ENCODE measurements at regions not wholly inside any gene's neighbourhood (a gene's known extent, or its start where the extent isn't known, plus 50 kb on each side); places are given as distances from the start of the nearest gene placed in this dataset.

- Histone ChIP-seq H2AFZ (ENCODE audit: low read depth, low read length) (no peak overlapping the region), H3K9ac (ENCODE audit: low read length) (no peak overlapping the region), H3K36me3 (ENCODE audit: insufficient read depth, low read length) (no peaks in the 10 kb centered on the region), H3K9me3 (ENCODE audit: low read length) (no peaks in the 10 kb centered on the region), H4K20me1 (ENCODE audit: insufficient read depth) (no peaks in the 10 kb centered on the region), H3K27ac (ENCODE audit: low read length) (no peak overlapping the region), H3K4me3 (ENCODE audit: low read length) (no peak overlapping the region), H3F3A (ENCODE audit: insufficient read depth, low read length, poor library complexity, severe bottlenecking) (no peaks in the 10 kb centered on the region), H3K4me2 (ENCODE audit: low read length) (no peak overlapping the region), H3K9me2 (ENCODE audit: insufficient read depth, low read length) (no peaks in the 10 kb centered on the region), H3K27me3 (ENCODE audit: insufficient read depth, low read depth, low read length) (no peaks in the 10 kb centered on the region), H3K79me2 (replicated peaks; ENCODE audit: insufficient read depth, low read length) (no peaks in the 10 kb centered on the region)
- TF ChIP-seq TAF1 (IDR thresholded peaks at IDR 0.05; ENCODE audit: low read depth), result no peak
- no peak for TF ChIP-seq EP300 (conservative IDR thresholded peaks at IDR 0.05; ENCODE audit: poor library complexity, severe bottlenecking)
- no peak for TF ChIP-seq RAD21 (conservative IDR thresholded peaks at IDR 0.05)
- TF ChIP-seq EZH2 (IDR thresholded peaks at IDR 0.05; ENCODE audit: borderline replicate concordance, insufficient read depth, low read length, poor library complexity, severe bottlenecking), result no peak
- TF ChIP-seq, protein P1, sequence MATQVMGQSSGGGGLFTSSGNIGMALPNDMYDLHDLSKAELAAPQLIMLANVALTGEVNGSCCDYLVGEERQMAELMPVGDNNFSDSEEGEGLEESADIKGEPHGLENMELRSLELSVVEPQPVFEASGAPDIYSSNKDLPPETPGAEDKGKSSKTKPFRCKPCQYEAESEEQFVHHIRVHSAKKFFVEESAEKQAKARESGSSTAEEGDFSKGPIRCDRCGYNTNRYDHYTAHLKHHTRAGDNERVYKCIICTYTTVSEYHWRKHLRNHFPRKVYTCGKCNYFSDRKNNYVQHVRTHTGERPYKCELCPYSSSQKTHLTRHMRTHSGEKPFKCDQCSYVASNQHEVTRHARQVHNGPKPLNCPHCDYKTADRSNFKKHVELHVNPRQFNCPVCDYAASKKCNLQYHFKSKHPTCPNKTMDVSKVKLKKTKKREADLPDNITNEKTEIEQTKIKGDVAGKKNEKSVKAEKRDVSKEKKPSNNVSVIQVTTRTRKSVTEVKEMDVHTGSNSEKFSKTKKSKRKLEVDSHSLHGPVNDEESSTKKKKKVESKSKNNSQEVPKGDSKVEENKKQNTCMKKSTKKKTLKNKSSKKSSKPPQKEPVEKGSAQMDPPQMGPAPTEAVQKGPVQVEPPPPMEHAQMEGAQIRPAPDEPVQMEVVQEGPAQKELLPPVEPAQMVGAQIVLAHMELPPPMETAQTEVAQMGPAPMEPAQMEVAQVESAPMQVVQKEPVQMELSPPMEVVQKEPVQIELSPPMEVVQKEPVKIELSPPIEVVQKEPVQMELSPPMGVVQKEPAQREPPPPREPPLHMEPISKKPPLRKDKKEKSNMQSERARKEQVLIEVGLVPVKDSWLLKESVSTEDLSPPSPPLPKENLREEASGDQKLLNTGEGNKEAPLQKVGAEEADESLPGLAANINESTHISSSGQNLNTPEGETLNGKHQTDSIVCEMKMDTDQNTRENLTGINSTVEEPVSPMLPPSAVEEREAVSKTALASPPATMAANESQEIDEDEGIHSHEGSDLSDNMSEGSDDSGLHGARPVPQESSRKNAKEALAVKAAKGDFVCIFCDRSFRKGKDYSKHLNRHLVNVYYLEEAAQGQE (IDR thresholded peaks at IDR 0.05; ENCODE audit: borderline replicate concordance), result no peak
- TF ChIP-seq SMC3 (conservative IDR thresholded peaks at IDR 0.05; ENCODE audit: poor library complexity), result no peak
- TF ChIP-seq POLR2AphosphoS5 (IDR thresholded peaks at IDR 0.05), result no peak
- no peak for TF ChIP-seq CTCF (IDR thresholded peaks at IDR 0.05; ENCODE audit: poor library complexity, severe bottlenecking)
- TF ChIP-seq MXI1 (conservative IDR thresholded peaks at IDR 0.05; ENCODE audit: poor library complexity, severe bottlenecking), result no peak
Observed at GRCh38 chr2:16881122-16881521, 215.5 kb upstream of the CYRIA start.

DNA sequence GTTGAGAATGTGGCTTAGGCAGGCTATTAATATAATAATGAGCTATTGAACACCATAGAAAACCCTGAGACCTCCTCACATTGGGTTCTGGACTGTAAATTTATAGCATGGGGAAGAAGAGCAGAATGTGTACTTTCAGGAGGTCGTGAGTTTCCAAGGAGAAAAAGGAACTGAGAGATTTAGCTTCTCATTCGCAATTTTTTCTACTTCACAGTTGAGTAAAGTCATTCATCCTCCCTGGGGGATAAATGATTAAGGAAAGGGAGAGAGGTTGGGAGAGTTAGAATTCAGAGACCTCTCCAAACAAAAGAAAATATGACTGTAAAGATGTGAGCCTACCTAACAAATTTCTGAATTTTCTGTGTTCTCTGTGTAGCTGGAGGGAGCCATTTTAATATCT is 205.8 kb upstream of the CYRIA start:
- Histone ChIP-seq H3K9me2 (ENCODE audit: insufficient read depth, low read length) (no peaks in the 10 kb centered on the region), H3F3A (ENCODE audit: insufficient read depth, low read length, poor library complexity, severe bottlenecking) (no peaks in the 10 kb centered on the region), H3K4me2 (ENCODE audit: low read length) (no peak overlapping the region), H3K27me3 (ENCODE audit: insufficient read depth, low read depth, low read length) (no peaks in the 10 kb centered on the region), H3K79me2 (replicated peaks; ENCODE audit: insufficient read depth, low read length) (no peaks in the 10 kb centered on the region), H3K9me3 (ENCODE audit: low read length) (no peaks in the 10 kb centered on the region), H2AFZ (ENCODE audit: low read depth, low read length) (no peak overlapping the region), H3K9ac (ENCODE audit: low read length) (no peak overlapping the region), H3K4me3 (ENCODE audit: low read length) (no peak overlapping the region), H4K20me1 (ENCODE audit: insufficient read depth) (no peaks in the 10 kb centered on the region), H3K27ac (ENCODE audit: low read length) (peak overlapping the region; percentile 1), H3K36me3 (ENCODE audit: insufficient read depth, low read length) (no peaks in the 10 kb centered on the region)
- TF ChIP-seq TAF1 (IDR thresholded peaks at IDR 0.05; ENCODE audit: low read depth) (no peak), CTCF (IDR thresholded peaks at IDR 0.05; ENCODE audit: poor library complexity, severe bottlenecking) (no peak), MXI1 (conservative IDR thresholded peaks at IDR 0.05; ENCODE audit: poor library complexity, severe bottlenecking) (no peak), EP300 (conservative IDR thresholded peaks at IDR 0.05; ENCODE audit: poor library complexity, severe bottlenecking) (no peak), POLR2AphosphoS5 (IDR thresholded peaks at IDR 0.05) (no peak), SMC3 (conservative IDR thresholded peaks at IDR 0.05; ENCODE audit: poor library complexity) (no peak), EZH2 (IDR thresholded peaks at IDR 0.05; ENCODE audit: borderline replicate concordance, insufficient read depth, low read length, poor library complexity, severe bottlenecking) (no peak), RAD21 (conservative IDR thresholded peaks at IDR 0.05) (no peak)
- TF ChIP-seq, protein P1 (IDR thresholded peaks at IDR 0.05; ENCODE audit: borderline replicate concordance), result no peak

All from neural cell (in vitro differentiated cells).